ENCODE measurements at regions not wholly inside any gene's neighbourhood (a gene's known extent, or its start where the extent isn't known, plus 50 kb on each side); places are given as distances from the start of the nearest gene placed in this dataset.

DNA sequence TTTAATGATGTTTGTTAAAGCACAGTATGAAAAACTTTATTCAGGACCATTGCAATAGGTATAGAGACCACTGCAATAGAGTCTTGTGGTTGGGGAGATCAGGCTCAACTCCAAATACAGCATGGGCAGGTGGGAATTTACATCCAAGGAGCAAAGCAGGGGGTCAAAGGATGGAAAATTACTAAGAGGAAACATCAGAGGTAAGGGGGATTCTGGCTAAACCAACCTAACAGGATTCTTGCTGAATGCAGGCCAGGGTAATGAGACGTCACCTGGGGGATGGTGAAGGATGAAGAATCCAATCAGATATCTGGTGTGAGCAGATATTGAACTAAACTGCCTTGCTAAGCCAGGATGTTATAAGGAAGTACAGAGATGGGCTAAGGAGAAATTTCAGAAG lies 126.6 kb upstream of the MIR17HG start:
- 36 to 62% methylated on average over 1 of the region's 1 CpG for WGBS, 2 donors
- Histone ChIP-seq H3K27ac (no peak overlapping the region), H3K36me3 (no peaks in the 10 kb centered on the region), H3K4me1 (no peaks in the 10 kb centered on the region), H3K4me3 (no peak overlapping the region), H3K9me3 (no peaks in the 10 kb centered on the region), H3K27me3 (no peaks in the 10 kb centered on the region)
- TF ChIP-seq POLR2A (IDR thresholded peaks at IDR 0.05): no peak
- TF ChIP-seq, protein P1, sequence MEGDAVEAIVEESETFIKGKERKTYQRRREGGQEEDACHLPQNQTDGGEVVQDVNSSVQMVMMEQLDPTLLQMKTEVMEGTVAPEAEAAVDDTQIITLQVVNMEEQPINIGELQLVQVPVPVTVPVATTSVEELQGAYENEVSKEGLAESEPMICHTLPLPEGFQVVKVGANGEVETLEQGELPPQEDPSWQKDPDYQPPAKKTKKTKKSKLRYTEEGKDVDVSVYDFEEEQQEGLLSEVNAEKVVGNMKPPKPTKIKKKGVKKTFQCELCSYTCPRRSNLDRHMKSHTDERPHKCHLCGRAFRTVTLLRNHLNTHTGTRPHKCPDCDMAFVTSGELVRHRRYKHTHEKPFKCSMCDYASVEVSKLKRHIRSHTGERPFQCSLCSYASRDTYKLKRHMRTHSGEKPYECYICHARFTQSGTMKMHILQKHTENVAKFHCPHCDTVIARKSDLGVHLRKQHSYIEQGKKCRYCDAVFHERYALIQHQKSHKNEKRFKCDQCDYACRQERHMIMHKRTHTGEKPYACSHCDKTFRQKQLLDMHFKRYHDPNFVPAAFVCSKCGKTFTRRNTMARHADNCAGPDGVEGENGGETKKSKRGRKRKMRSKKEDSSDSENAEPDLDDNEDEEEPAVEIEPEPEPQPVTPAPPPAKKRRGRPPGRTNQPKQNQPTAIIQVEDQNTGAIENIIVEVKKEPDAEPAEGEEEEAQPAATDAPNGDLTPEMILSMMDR (IDR thresholded peaks at IDR 0.05): no peak
- DNase-seq: no peak
- intact Hi-C loops (cut with DNase I): no loop called here

DNA sequence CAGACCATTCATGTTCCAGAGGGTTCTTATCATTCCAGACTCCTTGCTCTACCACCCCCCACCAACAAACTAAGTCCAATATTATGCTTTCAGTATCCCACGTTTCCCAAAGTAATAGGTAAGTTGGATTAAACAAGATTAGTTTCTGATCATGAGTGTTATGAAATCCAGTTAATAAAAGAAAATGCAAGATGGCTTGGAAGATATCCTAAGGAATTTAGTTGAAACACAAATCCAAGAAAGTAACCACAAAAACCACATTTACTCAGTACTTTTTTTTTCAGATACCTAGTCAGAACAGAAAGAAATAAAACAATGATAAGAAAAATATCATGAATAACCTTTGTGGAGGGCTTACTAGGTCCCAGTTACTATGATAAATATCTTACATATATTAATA lies 119.4 kb upstream of the MIR17HG start:
- Histone ChIP-seq H3K4me3 (no peak overlapping the region), H3K4me1 (no peaks in the 10 kb centered on the region), H3K36me3 (no peaks in the 10 kb centered on the region), H3K9me3 (no peaks in the 10 kb centered on the region), H3K27me3 (no peaks in the 10 kb centered on the region), H3K27ac (no peak overlapping the region)
- TF ChIP-seq POLR2A (IDR thresholded peaks at IDR 0.05): no peak
- TF ChIP-seq, protein P1 (IDR thresholded peaks at IDR 0.05): no peak
- DNase-seq: no peak
- intact Hi-C loops (cut with DNase I): no loop called here
- WGBS, 2 donors: 45 to 50% methylated on average over 1 of the region's 1 CpG

DNA sequence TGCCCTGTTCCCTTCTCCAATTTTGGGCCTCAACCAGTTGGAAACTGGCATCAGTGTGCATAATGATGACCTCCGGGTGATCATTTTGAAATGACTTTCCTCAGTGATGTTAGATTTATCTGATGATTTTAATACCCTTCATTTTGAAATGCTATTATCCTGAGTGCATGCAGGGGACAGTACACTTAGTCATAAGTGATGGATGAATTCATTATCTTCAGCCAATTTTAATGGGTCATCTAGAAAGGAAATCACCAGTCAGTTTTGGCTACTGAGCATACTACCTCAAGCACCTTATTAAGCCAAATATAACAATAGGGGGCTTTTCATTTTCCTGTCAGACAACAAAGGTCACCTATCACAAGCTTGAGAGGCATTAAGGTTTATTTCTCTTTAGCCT lies 118.5 kb upstream of the MIR17HG start:
- intact Hi-C loops (cut with DNase I): no loop called here
- TF ChIP-seq, protein P1 (IDR thresholded peaks at IDR 0.05): no peak
- TF ChIP-seq POLR2A (IDR thresholded peaks at IDR 0.05): no peak
- Histone ChIP-seq H3K27ac (no peak overlapping the region), H3K36me3 (no peaks in the 10 kb centered on the region), H3K9me3 (no peaks in the 10 kb centered on the region), H3K27me3 (no peaks in the 10 kb centered on the region), H3K4me1 (no peaks in the 10 kb centered on the region), H3K4me3 (no peak overlapping the region)
- whole genome bisulfite sequencing, 2 donors: 71 to 83% methylated on average over 1 of the region's 1 CpG
- no peak for DNase-seq

DNA sequence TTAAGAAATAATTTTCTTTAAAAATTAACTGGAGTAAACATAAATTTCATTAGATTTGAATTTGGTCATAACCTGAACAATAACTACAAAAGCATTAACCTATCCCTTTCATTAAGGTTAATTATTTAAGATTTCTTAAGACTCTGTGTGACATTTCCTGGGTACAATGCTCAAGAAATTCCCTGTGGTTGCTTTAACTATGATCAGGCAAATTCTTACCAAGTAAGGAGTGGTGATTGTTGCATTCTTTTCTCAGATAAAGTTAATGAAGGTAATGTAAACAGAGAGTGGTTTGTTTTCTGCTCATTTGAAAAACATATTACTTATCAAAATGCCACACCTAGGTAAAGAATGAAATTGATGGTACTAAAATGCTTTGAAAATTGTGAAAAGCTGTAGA lies 114.8 kb upstream of the MIR17HG start:
- no peaks in the 10 kb centered on the region for H3K4me1 ChIP-seq
- no peaks in the 10 kb centered on the region for H3K9me3 ChIP-seq
- no peaks in the 10 kb centered on the region for H3K27me3 ChIP-seq
- H3K27ac ChIP-seq: no peak overlapping the region
- TF ChIP-seq, protein P1 (IDR thresholded peaks at IDR 0.05): no peak
- no peak for TF ChIP-seq POLR2A (IDR thresholded peaks at IDR 0.05)
- intact Hi-C loops (cut with DNase I): no loop called here
- H3K4me3 ChIP-seq: no peak overlapping the region
- H3K36me3 ChIP-seq: no peaks in the 10 kb centered on the region
- DNase-seq: no peak

DNA sequence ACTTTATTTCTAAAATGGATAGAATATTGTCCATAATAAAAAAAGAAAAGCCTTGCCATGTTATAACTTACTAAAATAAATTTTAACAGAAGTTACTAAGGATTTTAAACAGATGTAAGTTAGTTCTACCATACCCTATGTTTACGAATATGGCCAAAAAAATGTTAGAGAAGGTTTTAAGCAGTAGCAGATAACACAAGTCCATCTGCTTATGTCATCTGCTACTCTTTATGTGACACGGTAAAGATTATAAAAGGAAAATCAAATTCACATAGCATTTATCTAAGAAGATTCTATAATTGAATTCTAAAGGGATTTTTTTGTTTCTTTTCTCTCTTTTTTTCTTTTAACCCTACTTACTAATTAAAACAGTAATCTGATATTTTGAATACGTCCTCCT lies 114.2 kb upstream of the MIR17HG start:
- no peaks in the 10 kb centered on the region for H3K9me3 ChIP-seq
- 64 to 68% methylated on average over 3 of the region's 3 CpGs for WGBS, 2 donors
- intact Hi-C loops (cut with DNase I): no loop called here

More for the DNA sequence above, 114.2 kb upstream of the MIR17HG start:
- Histone ChIP-seq H3K36me3 (no peaks in the 10 kb centered on the region), H3K4me1 (no peaks in the 10 kb centered on the region), H3K27me3 (no peaks in the 10 kb centered on the region), H3K4me3 (no peak overlapping the region), H3K27ac (no peak overlapping the region)
- TF ChIP-seq POLR2A (IDR thresholded peaks at IDR 0.05): no peak
- TF ChIP-seq, protein P1 (IDR thresholded peaks at IDR 0.05): no peak
- no peak for DNase-seq

Data from esophagus squamous epithelium (tissue), 5 donors.